Neural progenitor cell (in vitro differentiated cells): ENCODE measurements at regions not wholly inside any gene's neighbourhood (a gene's known extent, or its start where the extent isn't known, plus 50 kb on each side); places are given as distances from the start of the nearest gene placed in this dataset.

ENCODE experiments used
- CTCF ChIP-seq: fragments of 200-600 bp; sonication (generic); IDR thresholded peaks from 2 replicates; pipeline ENCODE4 v1.5.1; 2017; ENCODE audit warnings: antibody characterized with exemption, mild to moderate bottlenecking
- EZH2 ChIP-seq: fragments of 200-600 bp; sonication (generic); IDR thresholded peaks from 2 replicates; pipeline ENCODE4 v1.6.1; 2017; ENCODE audit warnings: antibody characterized with exemption, mild to moderate bottlenecking, moderate library complexity
- EZH2phosphoT487 ChIP-seq: fragments of 200-600 bp; sonication (generic); IDR thresholded peaks from 2 replicates; pipeline ENCODE4 v1.6.1; 2017; ENCODE audit warnings: antibody characterized with exemption

DNA sequence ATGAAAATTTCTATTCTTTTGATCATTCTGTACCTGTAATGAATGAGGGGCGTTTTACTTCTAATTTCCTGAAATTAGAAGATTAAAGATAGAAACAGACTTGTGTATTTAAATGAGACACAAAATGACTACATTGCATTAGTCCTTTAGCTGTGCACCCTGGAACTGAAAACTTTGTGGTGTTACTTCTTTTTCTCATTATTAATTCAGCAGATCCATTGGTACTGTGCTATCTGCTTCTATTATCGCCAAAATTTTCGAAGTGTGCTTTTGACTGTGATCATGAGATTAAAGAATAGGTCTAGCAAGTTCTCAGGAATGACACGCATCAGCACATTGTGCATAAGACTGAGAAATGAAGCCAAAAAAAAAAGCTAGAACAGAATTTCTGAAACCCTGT is 1938.9 kb upstream of the TENM3 start:
- TF ChIP-seq EZH2phosphoT487 (no peak), CTCF (no peak), EZH2 (no peak)
